Hepatocyte (in vitro differentiated cells): ENCODE measurements at regions not wholly inside any gene's neighbourhood (a gene's known extent, or its start where the extent isn't known, plus 50 kb on each side); places are given as distances from the start of the nearest gene placed in this dataset.

Experiments used
- DNase-seq: peaks from one replicate; pipeline ENCODE4 v3.0.0-alpha.2; 2016; ENCODE audit warnings: low spot score
- H2AFZ ChIP-seq: fragments of 200-600 bp; sonication (generic); 2 replicates; pipeline ENCODE4 v1.6.0; 2016; ENCODE audit warnings: antibody characterized with exemption, mild to moderate bottlenecking
- H3K27ac ChIP-seq: fragments of 200-600 bp; sonication (generic); 2 replicates; pipeline ENCODE4 v1.5.1; 2016; ENCODE audit warnings: mild to moderate bottlenecking
- H3K27me3 ChIP-seq: fragments of 200-600 bp; sonication (generic); 2 replicates; pipeline ENCODE4 v1.6.1; 2016
- H3K36me3 ChIP-seq: fragments of 200-600 bp; sonication (generic); replicated peaks from 2 replicates; pipeline ENCODE4 v1.5.1; 2016; ENCODE audit warnings: low read depth; ENCODE audit not compliant: insufficient read depth
- H3K4me1 ChIP-seq: fragments of 200-600 bp; sonication (generic); 2 replicates; pipeline ENCODE4 v1.5.1; 2016; ENCODE audit warnings: mild to moderate bottlenecking, moderate library complexity; ENCODE audit not compliant: insufficient read depth
- H3K4me2 ChIP-seq: fragments of 200-600 bp; sonication (generic); 2 replicates; pipeline ENCODE4 v1.6.0; 2016
- H3K4me3 ChIP-seq: fragments of 200-600 bp; sonication (generic); 2 replicates; pipeline ENCODE4 v1.5.1; 2016; ENCODE audit warnings: mild to moderate bottlenecking
- H3K79me2 ChIP-seq: fragments of 200-600 bp; sonication (generic); 2 replicates; pipeline ENCODE4 v1.6.0; 2017; ENCODE audit warnings: mild to moderate bottlenecking
- H3K9me2 ChIP-seq: fragments of 200-600 bp; sonication (generic); replicated peaks from 2 replicates; pipeline ENCODE4 v1.6.0; 2017; ENCODE audit warnings: mild to moderate bottlenecking; ENCODE audit not compliant: insufficient read depth
- H3K9me3 ChIP-seq: fragments of 200-600 bp; sonication (generic); 2 replicates; pipeline ENCODE4 v1.5.1; 2016; ENCODE audit warnings: low read depth, mild to moderate bottlenecking
- H4K20me1 ChIP-seq: fragments of 200-600 bp; sonication (generic); 2 replicates; pipeline ENCODE4 v1.6.0; 2016; ENCODE audit warnings: mild to moderate bottlenecking; ENCODE audit not compliant: insufficient read depth, poor library complexity, severe bottlenecking
- EZH2 ChIP-seq: fragments of 200-600 bp; sonication (generic); IDR thresholded peaks from 2 replicates; pipeline ENCODE4 v1.6.1; 2016; ENCODE audit warnings: antibody characterized with exemption, mild to moderate bottlenecking, borderline replicate concordance
- EZH2phosphoT487 ChIP-seq: fragments of 200-600 bp; sonication (generic); IDR thresholded peaks from one replicate; pipeline ENCODE4 v1.6.1; 2018; ENCODE audit warnings: antibody characterized with exemption, mild to moderate bottlenecking, low read depth, moderate library complexity; ENCODE audit not compliant: unreplicated experiment, severe bottlenecking
- WGBS: methylation state at CpG from one replicate; pipeline ENCODE4 v1.1.6; 2016; ENCODE audit warnings: low lambda C conversion rate; ENCODE audit errors: missing lambda C conversion rate; 5-methylcytosine and 5-hydroxymethylcytosine counted together
- TF ChIP-seq, protein P1 (sequence below): fragments of 200-600 bp; sonication (generic); IDR thresholded peaks from 2 replicates; pipeline ENCODE4 v1.5.1; 2016; ENCODE audit warnings: antibody characterized with exemption, mild to moderate bottlenecking; ENCODE audit not compliant: poor library complexity

DNA sequence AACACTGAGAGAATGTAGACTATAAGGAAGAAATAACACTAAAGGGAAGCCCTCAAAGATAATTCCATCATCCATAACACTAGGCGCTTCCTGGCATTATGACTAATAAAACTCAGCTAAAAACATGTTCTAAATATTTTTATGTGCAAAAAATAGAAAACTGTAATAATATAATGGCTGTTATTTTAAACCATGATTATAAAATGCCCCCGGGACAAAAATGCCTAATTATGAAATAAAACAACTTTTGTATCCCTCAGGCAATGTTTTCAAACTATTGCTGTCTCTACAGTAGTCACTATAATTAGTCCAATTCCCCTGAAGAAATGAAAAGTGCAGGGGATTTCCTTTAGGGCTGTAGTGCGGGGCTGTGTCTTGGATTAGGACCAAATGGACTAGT lies 242.4 kb downstream of the RNF144B start:
- TF ChIP-seq EZH2 (no peak), EZH2phosphoT487 (no peak)
- TF ChIP-seq, protein P1, sequence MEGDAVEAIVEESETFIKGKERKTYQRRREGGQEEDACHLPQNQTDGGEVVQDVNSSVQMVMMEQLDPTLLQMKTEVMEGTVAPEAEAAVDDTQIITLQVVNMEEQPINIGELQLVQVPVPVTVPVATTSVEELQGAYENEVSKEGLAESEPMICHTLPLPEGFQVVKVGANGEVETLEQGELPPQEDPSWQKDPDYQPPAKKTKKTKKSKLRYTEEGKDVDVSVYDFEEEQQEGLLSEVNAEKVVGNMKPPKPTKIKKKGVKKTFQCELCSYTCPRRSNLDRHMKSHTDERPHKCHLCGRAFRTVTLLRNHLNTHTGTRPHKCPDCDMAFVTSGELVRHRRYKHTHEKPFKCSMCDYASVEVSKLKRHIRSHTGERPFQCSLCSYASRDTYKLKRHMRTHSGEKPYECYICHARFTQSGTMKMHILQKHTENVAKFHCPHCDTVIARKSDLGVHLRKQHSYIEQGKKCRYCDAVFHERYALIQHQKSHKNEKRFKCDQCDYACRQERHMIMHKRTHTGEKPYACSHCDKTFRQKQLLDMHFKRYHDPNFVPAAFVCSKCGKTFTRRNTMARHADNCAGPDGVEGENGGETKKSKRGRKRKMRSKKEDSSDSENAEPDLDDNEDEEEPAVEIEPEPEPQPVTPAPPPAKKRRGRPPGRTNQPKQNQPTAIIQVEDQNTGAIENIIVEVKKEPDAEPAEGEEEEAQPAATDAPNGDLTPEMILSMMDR: no peak
- Histone ChIP-seq H3K36me3 (no peaks in the 10 kb centered on the region), H3K4me1 (no peaks in the 10 kb centered on the region), H3K79me2 (no peaks in the 10 kb centered on the region), H3K9me2 (no peaks in the 10 kb centered on the region), H2AFZ (no peak overlapping the region), H3K4me2 (no peak overlapping the region), H4K20me1 (no peaks in the 10 kb centered on the region), H3K9me3 (no peaks in the 10 kb centered on the region), H3K27me3 (no peaks in the 10 kb centered on the region), H3K4me3 (no peak overlapping the region), H3K27ac (no peak overlapping the region)
- 88% methylated on average over 3 of the region's 3 CpGs for WGBS
- no peak for DNase-seq

DNA sequence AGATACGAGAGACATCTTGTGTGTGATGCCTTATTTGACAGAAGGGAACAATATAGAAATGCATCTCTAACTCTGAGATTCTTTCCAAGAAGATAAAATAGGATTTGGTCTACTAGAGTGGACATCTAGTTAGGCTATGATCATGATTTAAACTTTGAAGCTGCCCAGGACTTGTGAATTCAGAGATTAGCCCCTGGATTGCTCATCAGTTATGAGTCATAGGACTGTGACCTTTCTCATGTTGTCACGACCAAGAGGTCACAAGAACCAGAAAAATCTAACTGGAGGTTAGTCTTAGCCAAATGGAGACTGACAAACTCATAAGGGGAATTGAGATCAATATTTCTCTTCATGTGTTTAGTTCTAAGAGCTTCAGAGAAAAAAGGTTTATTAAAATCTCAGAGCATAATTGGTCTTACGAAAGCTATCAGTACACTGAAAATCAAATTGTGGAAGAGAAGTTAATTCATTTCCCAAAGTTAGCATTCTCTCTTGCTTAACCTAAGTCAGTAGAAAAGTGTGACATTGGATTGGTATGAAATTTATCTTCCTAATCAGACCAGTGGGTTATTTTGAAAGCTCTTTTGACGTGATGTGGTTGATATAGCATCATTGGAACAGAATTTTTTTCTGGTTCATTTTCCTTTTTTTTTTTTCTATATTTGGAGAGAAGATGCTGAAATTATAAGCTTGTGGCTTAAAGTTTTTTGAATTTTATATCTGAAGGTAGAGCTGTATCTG lies 245.7 kb downstream of the RNF144B start:
- H3K9me3 ChIP-seq: no peaks in the 10 kb centered on the region
- H3K27ac ChIP-seq: no peak overlapping the region
- WGBS: 65% methylated on average over 4 of the region's 4 CpGs
- H3K4me3 ChIP-seq: no peak overlapping the region
- no peak for TF ChIP-seq EZH2
- TF ChIP-seq, protein P1: no peak
- no peak for TF ChIP-seq EZH2phosphoT487
- no peaks in the 10 kb centered on the region for H3K36me3 ChIP-seq
- no peak for DNase-seq
- no peaks in the 10 kb centered on the region for H3K4me1 ChIP-seq
- no peak overlapping the region for H2AFZ ChIP-seq
- no peaks in the 10 kb centered on the region for H3K9me2 ChIP-seq
- H4K20me1 ChIP-seq: no peaks in the 10 kb centered on the region
- no peaks in the 10 kb centered on the region for H3K79me2 ChIP-seq
- H3K27me3 ChIP-seq: no peaks in the 10 kb centered on the region
- H3K4me2 ChIP-seq: no peak overlapping the region

DNA sequence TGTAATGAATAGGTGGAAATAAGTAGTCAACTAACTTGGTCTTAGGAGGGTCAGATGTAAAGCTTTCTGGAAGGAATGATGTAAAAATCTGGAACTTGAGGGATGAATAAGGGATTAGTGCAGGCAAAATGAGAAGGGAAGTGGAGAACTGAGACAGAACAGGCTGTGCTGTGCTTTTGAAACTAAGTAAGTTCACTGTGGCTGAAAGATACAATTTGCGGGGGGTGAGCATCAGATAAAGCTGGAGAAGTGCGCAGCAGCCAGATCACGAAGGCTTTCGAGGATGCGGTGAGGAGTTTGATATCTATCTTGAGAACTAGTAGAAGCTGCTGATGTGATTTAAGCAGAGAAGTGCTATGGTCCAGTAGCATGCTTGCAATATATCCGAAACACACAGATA lies 247.8 kb downstream of the RNF144B start:
- no peaks in the 10 kb centered on the region for H3K9me3 ChIP-seq
- no peaks in the 10 kb centered on the region for H3K79me2 ChIP-seq
- no peak overlapping the region for H2AFZ ChIP-seq
- WGBS: 92% methylated on average over 6 of the region's 6 CpGs
- H3K27me3 ChIP-seq: no peaks in the 10 kb centered on the region
- DNase-seq: no peak
- no peaks in the 10 kb centered on the region for H4K20me1 ChIP-seq
- no peak overlapping the region for H3K4me2 ChIP-seq
- TF ChIP-seq EZH2phosphoT487 (no peak), EZH2 (no peak)
- no peak overlapping the region for H3K4me3 ChIP-seq
- H3K4me1 ChIP-seq: no peaks in the 10 kb centered on the region
- no peaks in the 10 kb centered on the region for H3K9me2 ChIP-seq
- no peaks in the 10 kb centered on the region for H3K36me3 ChIP-seq
- H3K27ac ChIP-seq: no peak overlapping the region

DNA sequence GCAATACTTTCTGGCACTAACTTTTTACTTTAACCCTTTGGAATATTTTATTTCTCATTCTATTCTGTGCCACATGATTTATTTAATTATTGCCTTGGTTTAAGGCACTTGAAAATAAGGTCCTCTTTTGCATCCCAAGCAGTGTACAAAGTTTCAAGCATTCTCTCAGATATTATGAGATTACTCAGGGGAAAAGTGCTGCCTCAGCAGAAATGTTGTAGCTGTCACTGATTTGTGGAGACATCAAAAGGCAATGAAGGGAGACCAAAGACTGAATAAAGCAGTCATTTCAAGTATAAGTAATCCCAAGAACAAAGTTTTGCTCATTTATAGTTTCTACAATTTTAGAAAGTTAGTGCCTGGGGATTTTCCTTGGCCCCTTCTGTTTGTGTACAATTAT lies 253.0 kb downstream of the RNF144B start:
- no peak for DNase-seq
- Histone ChIP-seq H3K27me3 (no peaks in the 10 kb centered on the region), H3K4me1 (no peaks in the 10 kb centered on the region), H3K27ac (no peak overlapping the region), H3K36me3 (no peaks in the 10 kb centered on the region), H3K4me2 (no peak overlapping the region), H3K9me2 (no peaks in the 10 kb centered on the region), H2AFZ (no peak overlapping the region), H3K9me3 (no peaks in the 10 kb centered on the region), H3K4me3 (no peak overlapping the region), H3K79me2 (no peaks in the 10 kb centered on the region), H4K20me1 (no peaks in the 10 kb centered on the region)
- TF ChIP-seq, protein P1: no peak
- no peak for TF ChIP-seq EZH2
- TF ChIP-seq EZH2phosphoT487: no peak
